ENCODE measurements at regions not wholly inside any gene's neighbourhood (a gene's known extent, or its start where the extent isn't known, plus 50 kb on each side); places are given as distances from the start of the nearest gene placed in this dataset.

DNA sequence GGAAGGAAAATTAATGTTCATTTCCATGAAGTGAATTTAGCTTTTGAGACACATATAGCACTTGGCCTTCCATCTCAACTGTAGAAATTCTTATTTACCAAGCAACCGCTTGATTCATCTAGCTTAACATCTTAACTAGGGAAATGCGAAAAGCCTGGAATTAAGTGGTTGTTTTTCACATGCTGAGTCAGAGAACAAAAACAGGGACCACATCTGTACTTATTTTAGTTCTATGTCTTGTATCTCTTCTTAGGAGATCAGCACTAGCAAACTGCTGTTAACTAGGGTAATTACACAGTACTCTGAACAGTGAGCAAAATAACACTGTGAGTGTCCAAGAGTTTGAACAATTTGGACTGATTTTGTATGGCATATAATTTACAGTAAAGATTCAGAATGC lies 590.9 kb upstream of the NRSN1 start:
- no peak for TF ChIP-seq ZNF175 (tag by site-specific recombination; IDR thresholded peaks at IDR 0.05)
- TF ChIP-seq, protein P1, sequence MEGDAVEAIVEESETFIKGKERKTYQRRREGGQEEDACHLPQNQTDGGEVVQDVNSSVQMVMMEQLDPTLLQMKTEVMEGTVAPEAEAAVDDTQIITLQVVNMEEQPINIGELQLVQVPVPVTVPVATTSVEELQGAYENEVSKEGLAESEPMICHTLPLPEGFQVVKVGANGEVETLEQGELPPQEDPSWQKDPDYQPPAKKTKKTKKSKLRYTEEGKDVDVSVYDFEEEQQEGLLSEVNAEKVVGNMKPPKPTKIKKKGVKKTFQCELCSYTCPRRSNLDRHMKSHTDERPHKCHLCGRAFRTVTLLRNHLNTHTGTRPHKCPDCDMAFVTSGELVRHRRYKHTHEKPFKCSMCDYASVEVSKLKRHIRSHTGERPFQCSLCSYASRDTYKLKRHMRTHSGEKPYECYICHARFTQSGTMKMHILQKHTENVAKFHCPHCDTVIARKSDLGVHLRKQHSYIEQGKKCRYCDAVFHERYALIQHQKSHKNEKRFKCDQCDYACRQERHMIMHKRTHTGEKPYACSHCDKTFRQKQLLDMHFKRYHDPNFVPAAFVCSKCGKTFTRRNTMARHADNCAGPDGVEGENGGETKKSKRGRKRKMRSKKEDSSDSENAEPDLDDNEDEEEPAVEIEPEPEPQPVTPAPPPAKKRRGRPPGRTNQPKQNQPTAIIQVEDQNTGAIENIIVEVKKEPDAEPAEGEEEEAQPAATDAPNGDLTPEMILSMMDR (tag by site-specific recombination; IDR thresholded peaks at IDR 0.05) = no peak
- TF ChIP-seq ZNF302 (tag by site-specific recombination; IDR thresholded peaks at IDR 0.05; ENCODE audit: low read depth) = no peak
- TF ChIP-seq BCL11A (tag by site-specific recombination; IDR thresholded peaks at IDR 0.05; ENCODE audit: low read depth) = no peak
- TF ChIP-seq, protein P2, sequence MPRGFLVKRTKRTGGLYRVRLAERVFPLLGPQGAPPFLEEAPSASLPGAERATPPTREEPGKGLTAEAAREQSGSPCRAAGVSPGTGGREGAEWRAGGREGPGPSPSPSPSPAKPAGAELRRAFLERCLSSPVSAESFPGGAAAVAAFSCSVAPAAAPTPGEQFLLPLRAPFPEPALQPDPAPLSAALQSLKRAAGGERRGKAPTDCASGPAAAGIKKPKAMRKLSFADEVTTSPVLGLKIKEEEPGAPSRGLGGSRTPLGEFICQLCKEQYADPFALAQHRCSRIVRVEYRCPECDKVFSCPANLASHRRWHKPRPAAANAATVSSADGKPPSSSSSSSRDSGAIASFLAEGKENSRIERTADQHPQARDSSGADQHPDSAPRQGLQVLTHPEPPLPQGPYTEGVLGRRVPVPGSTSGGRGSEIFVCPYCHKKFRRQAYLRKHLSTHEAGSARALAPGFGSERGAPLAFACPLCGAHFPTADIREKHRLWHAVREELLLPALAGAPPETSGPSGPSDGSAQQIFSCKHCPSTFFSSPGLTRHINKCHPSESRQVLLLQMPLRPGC (tag by site-specific recombination; IDR thresholded peaks at IDR 0.05) = no peak
- TF ChIP-seq ZNF747 (tag by site-specific recombination; IDR thresholded peaks at IDR 0.05) = no peak
- TF ChIP-seq ZNF830 (tag by site-specific recombination; IDR thresholded peaks at IDR 0.05; ENCODE audit: low read depth) = no peak
- no peak for TF ChIP-seq ZNF10 (tag by site-specific recombination; IDR thresholded peaks at IDR 0.05)
- no peak for TF ChIP-seq ZBTB1 (tag by site-specific recombination; IDR thresholded peaks at IDR 0.05)
- TF ChIP-seq ZNF677 (tag by site-specific recombination; IDR thresholded peaks at IDR 0.05) = no peak
- TF ChIP-seq ZNF629 (tag by site-specific recombination; IDR thresholded peaks at IDR 0.05) = no peak
